RWPE2 (cell line): ENCODE measurements at regions not wholly inside any gene's neighbourhood (a gene's known extent, or its start where the extent isn't known, plus 50 kb on each side); places are given as distances from the start of the nearest gene placed in this dataset.

Experiments
- ATAC-seq: fragments of 200-7000 bp; cut with Tn5 transposase; 3 replicates; pipeline ENCODE4 v1.9.1; 2021; ENCODE audit warnings: low read depth
- DNase-seq: peaks from one replicate; pipeline ENCODE4 v3.0.0-alpha.2; 2020; ENCODE audit warnings: low spot score
- H3K27ac ChIP-seq: fragments of 450-650 bp; 2 replicates; pipeline ENCODE4 v1.5.1; 2017; ENCODE audit warnings: mild to moderate bottlenecking; ENCODE audit not compliant: poor library complexity, severe bottlenecking
- H3K27me3 ChIP-seq: fragments of 250-450 bp; sonication (Bioruptor Pico); 2 replicates; pipeline ENCODE4 v1.5.1; 2021; ENCODE audit warnings: mild to moderate bottlenecking, moderate library complexity; ENCODE audit not compliant: insufficient read depth, poor library complexity, severe bottlenecking
- H3K36me3 ChIP-seq: fragments of 250-450 bp; sonication (Bioruptor Pico); 2 replicates; pipeline ENCODE4 v1.5.1; 2020; ENCODE audit warnings: low read depth, mild to moderate bottlenecking, moderate library complexity
- H3K4me1 ChIP-seq: fragments of 250-450 bp; sonication (Bioruptor Pico); 2 replicates; pipeline ENCODE4 v1.5.1; 2021; ENCODE audit warnings: mild to moderate bottlenecking, moderate library complexity; ENCODE audit not compliant: insufficient read depth, poor library complexity, severe bottlenecking
- H3K4me3 ChIP-seq: fragments of 250-450 bp; sonication (Bioruptor Pico); 2 replicates; pipeline ENCODE4 v1.5.1; 2021; ENCODE audit warnings: mild to moderate bottlenecking, moderate library complexity; ENCODE audit not compliant: severe bottlenecking
- H3K9me3 ChIP-seq: fragments of 250-450 bp; sonication (Bioruptor Pico); 2 replicates; pipeline ENCODE4 v1.5.1; 2021; ENCODE audit warnings: mild to moderate bottlenecking, moderate library complexity; ENCODE audit not compliant: severe bottlenecking
- TF ChIP-seq, protein P1 (sequence below): fragments of 450-650 bp; IDR thresholded peaks from one replicate; pipeline ENCODE4 v1.5.1; 2017; ENCODE audit warnings: mild to moderate bottlenecking, moderate library complexity; ENCODE audit not compliant: poor library complexity, severe bottlenecking

GRCh38 chr2:144213797-144214196, 306.1 kb downstream of the ZEB2 start:
- Histone ChIP-seq H3K4me1 (no peaks in the 10 kb centered on the region), H3K27ac (no peak overlapping the region), H3K9me3 (no peaks in the 10 kb centered on the region), H3K36me3 (no peaks in the 10 kb centered on the region), H3K4me3 (no peak overlapping the region), H3K27me3 (no peaks in the 10 kb centered on the region)
- DNase-seq, result no peak
- ATAC-seq, result no peak
- TF ChIP-seq, protein P1, sequence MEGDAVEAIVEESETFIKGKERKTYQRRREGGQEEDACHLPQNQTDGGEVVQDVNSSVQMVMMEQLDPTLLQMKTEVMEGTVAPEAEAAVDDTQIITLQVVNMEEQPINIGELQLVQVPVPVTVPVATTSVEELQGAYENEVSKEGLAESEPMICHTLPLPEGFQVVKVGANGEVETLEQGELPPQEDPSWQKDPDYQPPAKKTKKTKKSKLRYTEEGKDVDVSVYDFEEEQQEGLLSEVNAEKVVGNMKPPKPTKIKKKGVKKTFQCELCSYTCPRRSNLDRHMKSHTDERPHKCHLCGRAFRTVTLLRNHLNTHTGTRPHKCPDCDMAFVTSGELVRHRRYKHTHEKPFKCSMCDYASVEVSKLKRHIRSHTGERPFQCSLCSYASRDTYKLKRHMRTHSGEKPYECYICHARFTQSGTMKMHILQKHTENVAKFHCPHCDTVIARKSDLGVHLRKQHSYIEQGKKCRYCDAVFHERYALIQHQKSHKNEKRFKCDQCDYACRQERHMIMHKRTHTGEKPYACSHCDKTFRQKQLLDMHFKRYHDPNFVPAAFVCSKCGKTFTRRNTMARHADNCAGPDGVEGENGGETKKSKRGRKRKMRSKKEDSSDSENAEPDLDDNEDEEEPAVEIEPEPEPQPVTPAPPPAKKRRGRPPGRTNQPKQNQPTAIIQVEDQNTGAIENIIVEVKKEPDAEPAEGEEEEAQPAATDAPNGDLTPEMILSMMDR, result no peak

DNA sequence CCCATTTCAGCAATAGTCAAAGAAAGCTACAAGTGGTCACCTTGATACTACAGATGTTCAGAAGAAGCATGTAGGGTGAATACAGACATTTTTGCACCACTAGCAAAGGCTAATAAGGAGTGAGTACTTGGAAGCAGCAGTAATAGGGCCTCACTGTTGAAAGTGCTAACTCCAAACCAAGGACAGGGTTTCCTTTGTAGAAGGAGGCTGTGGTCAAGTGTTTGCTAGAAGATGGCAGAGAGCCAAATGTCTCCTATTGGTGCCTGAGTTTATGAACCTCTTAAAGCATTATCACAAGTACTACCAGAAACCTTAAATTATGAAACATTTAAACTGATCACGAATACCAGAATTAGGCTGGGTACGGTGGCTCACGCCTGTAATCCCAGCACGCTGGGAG, 308.1 kb downstream of the ZEB2 start:
- Histone ChIP-seq H3K4me1 (no peaks in the 10 kb centered on the region), H3K9me3 (no peaks in the 10 kb centered on the region), H3K27me3 (no peaks in the 10 kb centered on the region), H3K27ac (no peak overlapping the region), H3K36me3 (no peaks in the 10 kb centered on the region), H3K4me3 (no peak overlapping the region)
- ATAC-seq (no peak), DNase-seq (no peak)
- TF ChIP-seq, protein P1, result no peak

DNA sequence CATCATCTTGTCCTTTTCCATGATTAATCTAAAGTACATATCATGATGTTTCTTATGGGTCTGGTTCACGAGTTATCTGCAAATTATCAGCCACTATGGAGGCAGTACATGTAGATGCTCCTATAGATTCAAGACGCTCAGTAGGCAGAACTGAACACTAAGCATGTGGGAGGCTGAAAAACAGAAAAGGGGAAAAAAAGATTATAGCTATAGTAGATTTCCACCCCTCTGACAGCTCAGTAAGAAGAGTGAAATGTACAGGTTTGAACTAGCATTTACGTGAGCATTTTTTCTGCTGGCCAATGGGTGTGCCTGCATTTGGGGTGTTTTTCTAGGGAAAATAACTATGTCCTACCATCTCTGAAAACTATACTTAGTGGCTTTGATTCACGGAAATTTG, 308.9 kb downstream of the ZEB2 start:
- no peak for DNase-seq
- no peaks in the 10 kb centered on the region for H3K36me3 ChIP-seq
- H3K4me3 ChIP-seq, result no peak overlapping the region
- no peaks in the 10 kb centered on the region for H3K27me3 ChIP-seq
- H3K4me1 ChIP-seq, result no peaks in the 10 kb centered on the region
- no peaks in the 10 kb centered on the region for H3K9me3 ChIP-seq
- ATAC-seq, result no peak
- no peak overlapping the region for H3K27ac ChIP-seq
- TF ChIP-seq, protein P1, result no peak

DNA sequence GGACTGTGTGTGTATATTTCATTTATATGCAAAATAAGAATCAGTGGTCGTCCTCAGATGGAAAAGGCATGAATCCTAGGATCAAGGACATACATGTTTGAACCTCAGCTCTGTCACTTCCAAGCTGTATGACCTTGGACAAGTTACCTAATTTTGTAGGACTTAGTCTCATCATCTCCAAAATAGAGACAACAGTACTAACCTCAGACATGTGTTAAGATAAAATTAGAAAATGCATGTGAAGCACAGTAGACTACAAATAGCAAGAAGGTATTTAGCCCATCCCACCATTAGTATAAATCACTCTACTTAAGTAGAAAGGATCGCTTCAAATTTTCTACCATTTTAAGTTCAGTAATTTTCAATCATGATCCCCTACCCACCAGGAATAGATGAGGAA, 309.8 kb downstream of the ZEB2 start:
- H3K27ac ChIP-seq, result no peak overlapping the region
- DNase-seq (no peak), ATAC-seq (no peak)
- no peak overlapping the region for H3K4me3 ChIP-seq
- H3K4me1 ChIP-seq, result no peaks in the 10 kb centered on the region
- no peaks in the 10 kb centered on the region for H3K9me3 ChIP-seq
- H3K27me3 ChIP-seq, result no peaks in the 10 kb centered on the region
- TF ChIP-seq, protein P1, result no peak
- H3K36me3 ChIP-seq, result no peaks in the 10 kb centered on the region

GRCh38 chr2:144208924-144209323, 311.0 kb downstream of the ZEB2 start:
- TF ChIP-seq, protein P1, result no peak
- no peak for ATAC-seq
- H3K27me3 ChIP-seq, result no peaks in the 10 kb centered on the region

More at GRCh38 chr2:144208924-144209323, 311.0 kb downstream of the ZEB2 start:
- no peaks in the 10 kb centered on the region for H3K9me3 ChIP-seq
- H3K36me3 ChIP-seq, result no peaks in the 10 kb centered on the region
- no peak overlapping the region for H3K4me3 ChIP-seq
- no peak overlapping the region for H3K27ac ChIP-seq
- no peaks in the 10 kb centered on the region for H3K4me1 ChIP-seq
- DNase-seq, result no peak
